ENCODE measurements at regions not wholly inside any gene's neighbourhood (a gene's known extent, or its start where the extent isn't known, plus 50 kb on each side); places are given as distances from the start of the nearest gene placed in this dataset.

DNA sequence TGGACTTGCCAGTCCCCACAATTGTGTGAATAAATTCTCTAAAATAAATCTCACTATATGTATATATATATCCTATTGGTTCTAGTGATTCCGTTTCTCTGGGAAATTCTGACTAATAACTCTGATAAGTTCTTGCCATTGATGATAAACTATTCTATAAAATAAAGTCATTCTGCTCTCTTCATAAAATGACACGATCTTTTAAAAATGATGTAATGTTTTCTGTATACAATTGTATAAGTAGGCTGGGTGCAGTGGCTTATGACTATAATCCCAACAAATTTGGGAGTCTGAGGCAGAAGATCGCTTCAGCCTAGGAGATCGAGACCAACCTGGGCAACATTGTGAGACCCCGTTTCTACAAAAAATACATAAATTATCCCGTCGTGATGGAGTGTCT, 541.0 kb upstream of the ADGRL4 start:
- TF ChIP-seq POLR2AphosphoS5 (IDR thresholded peaks at IDR 0.05; ENCODE audit: low read depth) (no peak), GABPA (IDR thresholded peaks at IDR 0.05; ENCODE audit: low read depth) (no peak), SPI1 (IDR thresholded peaks at IDR 0.05; ENCODE audit: borderline replicate concordance, low read depth) (no peak)
- TF ChIP-seq, protein P1, sequence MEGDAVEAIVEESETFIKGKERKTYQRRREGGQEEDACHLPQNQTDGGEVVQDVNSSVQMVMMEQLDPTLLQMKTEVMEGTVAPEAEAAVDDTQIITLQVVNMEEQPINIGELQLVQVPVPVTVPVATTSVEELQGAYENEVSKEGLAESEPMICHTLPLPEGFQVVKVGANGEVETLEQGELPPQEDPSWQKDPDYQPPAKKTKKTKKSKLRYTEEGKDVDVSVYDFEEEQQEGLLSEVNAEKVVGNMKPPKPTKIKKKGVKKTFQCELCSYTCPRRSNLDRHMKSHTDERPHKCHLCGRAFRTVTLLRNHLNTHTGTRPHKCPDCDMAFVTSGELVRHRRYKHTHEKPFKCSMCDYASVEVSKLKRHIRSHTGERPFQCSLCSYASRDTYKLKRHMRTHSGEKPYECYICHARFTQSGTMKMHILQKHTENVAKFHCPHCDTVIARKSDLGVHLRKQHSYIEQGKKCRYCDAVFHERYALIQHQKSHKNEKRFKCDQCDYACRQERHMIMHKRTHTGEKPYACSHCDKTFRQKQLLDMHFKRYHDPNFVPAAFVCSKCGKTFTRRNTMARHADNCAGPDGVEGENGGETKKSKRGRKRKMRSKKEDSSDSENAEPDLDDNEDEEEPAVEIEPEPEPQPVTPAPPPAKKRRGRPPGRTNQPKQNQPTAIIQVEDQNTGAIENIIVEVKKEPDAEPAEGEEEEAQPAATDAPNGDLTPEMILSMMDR (IDR thresholded peaks at IDR 0.05; ENCODE audit: insufficient read depth, low read length): no peak
- TF ChIP-seq, protein P2, sequence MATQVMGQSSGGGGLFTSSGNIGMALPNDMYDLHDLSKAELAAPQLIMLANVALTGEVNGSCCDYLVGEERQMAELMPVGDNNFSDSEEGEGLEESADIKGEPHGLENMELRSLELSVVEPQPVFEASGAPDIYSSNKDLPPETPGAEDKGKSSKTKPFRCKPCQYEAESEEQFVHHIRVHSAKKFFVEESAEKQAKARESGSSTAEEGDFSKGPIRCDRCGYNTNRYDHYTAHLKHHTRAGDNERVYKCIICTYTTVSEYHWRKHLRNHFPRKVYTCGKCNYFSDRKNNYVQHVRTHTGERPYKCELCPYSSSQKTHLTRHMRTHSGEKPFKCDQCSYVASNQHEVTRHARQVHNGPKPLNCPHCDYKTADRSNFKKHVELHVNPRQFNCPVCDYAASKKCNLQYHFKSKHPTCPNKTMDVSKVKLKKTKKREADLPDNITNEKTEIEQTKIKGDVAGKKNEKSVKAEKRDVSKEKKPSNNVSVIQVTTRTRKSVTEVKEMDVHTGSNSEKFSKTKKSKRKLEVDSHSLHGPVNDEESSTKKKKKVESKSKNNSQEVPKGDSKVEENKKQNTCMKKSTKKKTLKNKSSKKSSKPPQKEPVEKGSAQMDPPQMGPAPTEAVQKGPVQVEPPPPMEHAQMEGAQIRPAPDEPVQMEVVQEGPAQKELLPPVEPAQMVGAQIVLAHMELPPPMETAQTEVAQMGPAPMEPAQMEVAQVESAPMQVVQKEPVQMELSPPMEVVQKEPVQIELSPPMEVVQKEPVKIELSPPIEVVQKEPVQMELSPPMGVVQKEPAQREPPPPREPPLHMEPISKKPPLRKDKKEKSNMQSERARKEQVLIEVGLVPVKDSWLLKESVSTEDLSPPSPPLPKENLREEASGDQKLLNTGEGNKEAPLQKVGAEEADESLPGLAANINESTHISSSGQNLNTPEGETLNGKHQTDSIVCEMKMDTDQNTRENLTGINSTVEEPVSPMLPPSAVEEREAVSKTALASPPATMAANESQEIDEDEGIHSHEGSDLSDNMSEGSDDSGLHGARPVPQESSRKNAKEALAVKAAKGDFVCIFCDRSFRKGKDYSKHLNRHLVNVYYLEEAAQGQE (IDR thresholded peaks at IDR 0.05; ENCODE audit: insufficient replicate concordance, low read depth): no peak
